Peyer's patch (tissue), 4 donors: ENCODE measurements at regions not wholly inside any gene's neighbourhood (a gene's known extent, or its start where the extent isn't known, plus 50 kb on each side); places are given as distances from the start of the nearest gene placed in this dataset.

ENCODE experiments used
- CTCF ChIP-seq, 6 experiments: fragments of 450-650 bp in 4 of 6; fragments of 200-600 bp in 2 of 6; sonication (generic) in 1 of 6; IDR thresholded peaks; one replicate each; pipeline ENCODE4 v1.5.1; 2017 to 2019; ENCODE audit warnings: antibody characterized with exemption in 6 of 6, mild to moderate bottlenecking in 3 of 6, moderate library complexity in 1 of 6
- POLR2A ChIP-seq, 2 donors: fragments of 450-650 bp; IDR thresholded peaks; one replicate each; pipeline ENCODE4 v1.5.1; 2017; ENCODE audit warnings: antibody characterized with exemption in 2 of 2, mild to moderate bottlenecking in 2 of 2, moderate library complexity in 2 of 2

GRCh38 chr4:179145746-179146525, 1703.7 kb upstream of the AGA start:
- TF ChIP-seq CTCF (IDR thresholded peaks at IDR 0.05) (no peak), POLR2A (IDR thresholded peaks at IDR 0.05) (no peak)
